Glutamatergic neuron (in vitro differentiated cells): ENCODE measurements at regions not wholly inside any gene's neighbourhood (a gene's known extent, or its start where the extent isn't known, plus 50 kb on each side); places are given as distances from the start of the nearest gene placed in this dataset.
"Not testable (repeated sequence)": the region's sequence is repeated elsewhere in the genome, so short reads cannot be mapped to it uniquely, and the experiment has no call there.

ENCODE experiments used
- DNase-seq: peaks from one replicate; pipeline ENCODE4 v3.0.0; 2022
- H3K27ac Mint-ChIP-seq: one replicate; pipeline ENCODE4 v1.8.0; 2020; ENCODE audit warnings: mild to moderate bottlenecking, mixed read lengths, inconsistent platforms; ENCODE audit not compliant: unreplicated experiment
- H3K27me3 Mint-ChIP-seq: one replicate; pipeline ENCODE4 v1.8.0; 2020; ENCODE audit warnings: mild to moderate bottlenecking, moderate library complexity, mixed read lengths, inconsistent platforms; ENCODE audit not compliant: unreplicated experiment
- H3K36me3 Mint-ChIP-seq: one replicate; pipeline ENCODE4 v1.8.0; 2020; ENCODE audit warnings: mild to moderate bottlenecking, mixed read lengths, inconsistent platforms; ENCODE audit not compliant: unreplicated experiment
- H3K4me1 Mint-ChIP-seq: one replicate; pipeline ENCODE4 v1.8.0; 2020; ENCODE audit warnings: mild to moderate bottlenecking, low read depth, mixed read lengths, inconsistent platforms; ENCODE audit not compliant: unreplicated experiment
- H3K4me3 Mint-ChIP-seq: one replicate; pipeline ENCODE4 v1.8.0; 2020; ENCODE audit warnings: mild to moderate bottlenecking, mixed read lengths, inconsistent platforms; ENCODE audit not compliant: unreplicated experiment
- H3K9me3 Mint-ChIP-seq: one replicate; pipeline ENCODE4 v1.8.0; 2020; ENCODE audit warnings: mild to moderate bottlenecking, moderate library complexity, mixed read lengths, inconsistent platforms; ENCODE audit not compliant: unreplicated experiment

GRCh38 chr3:198143300-198144137 lies 183.5 kb downstream of the LMLN start:
- not testable (repeated sequence) for H3K4me1 Mint-ChIP-seq

GRCh38 chr3:198145231-198145784 lies 185.3 kb downstream of the LMLN start:
- not testable (repeated sequence) for H3K27me3 Mint-ChIP-seq, H3K27ac Mint-ChIP-seq, H3K4me3 Mint-ChIP-seq

More at GRCh38 chr3:198143300-198144137, 183.5 kb downstream of the LMLN start:
- not testable (repeated sequence) for H3K36me3 Mint-ChIP-seq, DNase-seq, H3K4me3 Mint-ChIP-seq, H3K27ac Mint-ChIP-seq, H3K9me3 Mint-ChIP-seq, H3K27me3 Mint-ChIP-seq

GRCh38 chr3:198146070-198146469 lies 186.1 kb downstream of the LMLN start:
- not testable (repeated sequence) for H3K4me1 Mint-ChIP-seq, H3K27me3 Mint-ChIP-seq, DNase-seq, H3K36me3 Mint-ChIP-seq, H3K4me3 Mint-ChIP-seq, H3K9me3 Mint-ChIP-seq, H3K27ac Mint-ChIP-seq

More at GRCh38 chr3:198145231-198145784, 185.3 kb downstream of the LMLN start:
- not testable (repeated sequence) for H3K9me3 Mint-ChIP-seq, H3K4me1 Mint-ChIP-seq, H3K36me3 Mint-ChIP-seq, DNase-seq

GRCh38 chr3:198146559-198147164 lies 186.6 kb downstream of the LMLN start:
- not testable (repeated sequence) for H3K36me3 Mint-ChIP-seq, H3K27ac Mint-ChIP-seq, H3K4me3 Mint-ChIP-seq, DNase-seq, H3K4me1 Mint-ChIP-seq, H3K9me3 Mint-ChIP-seq, H3K27me3 Mint-ChIP-seq

GRCh38 chr3:198147213-198147612 lies 187.2 kb downstream of the LMLN start:
- H3K27me3 Mint-ChIP-seq, H3K4me3 Mint-ChIP-seq, H3K4me1 Mint-ChIP-seq, DNase-seq, H3K36me3 Mint-ChIP-seq, H3K9me3 Mint-ChIP-seq, H3K27ac Mint-ChIP-seq: not testable (repeated sequence)

GRCh38 chr3:198147993-198148392 lies 188.0 kb downstream of the LMLN start:
- H3K4me1 Mint-ChIP-seq, H3K27me3 Mint-ChIP-seq, H3K27ac Mint-ChIP-seq, H3K4me3 Mint-ChIP-seq, H3K9me3 Mint-ChIP-seq, H3K36me3 Mint-ChIP-seq: not testable (repeated sequence)
- DNase-seq = peak; percentile 45

GRCh38 chr3:198149904-198150303 lies 189.9 kb downstream of the LMLN start:
- not testable (repeated sequence) for H3K4me3 Mint-ChIP-seq, DNase-seq, H3K4me1 Mint-ChIP-seq

GRCh38 chr3:198151867-198152266 lies 191.8 kb downstream of the LMLN start:
- not testable (repeated sequence) for H3K9me3 Mint-ChIP-seq, H3K4me1 Mint-ChIP-seq, H3K27me3 Mint-ChIP-seq, H3K27ac Mint-ChIP-seq, H3K36me3 Mint-ChIP-seq, DNase-seq, H3K4me3 Mint-ChIP-seq

More at GRCh38 chr3:198149904-198150303, 189.9 kb downstream of the LMLN start:
- H3K27me3 Mint-ChIP-seq, H3K36me3 Mint-ChIP-seq, H3K27ac Mint-ChIP-seq, H3K9me3 Mint-ChIP-seq: not testable (repeated sequence)

- H3K27ac Mint-ChIP-seq, H3K27me3 Mint-ChIP-seq, H3K4me1 Mint-ChIP-seq: not testable (repeated sequence)
Measured at GRCh38 chr3:198155771-198156170, 195.8 kb downstream of the LMLN start.

GRCh38 chr3:198157231-198157868 lies 197.3 kb downstream of the LMLN start:
- not testable (repeated sequence) for H3K36me3 Mint-ChIP-seq, H3K27me3 Mint-ChIP-seq, H3K4me3 Mint-ChIP-seq, DNase-seq, H3K9me3 Mint-ChIP-seq, H3K27ac Mint-ChIP-seq, H3K4me1 Mint-ChIP-seq

More at GRCh38 chr3:198155771-198156170, 195.8 kb downstream of the LMLN start:
- DNase-seq, H3K4me3 Mint-ChIP-seq, H3K36me3 Mint-ChIP-seq, H3K9me3 Mint-ChIP-seq: not testable (repeated sequence)

GRCh38 chr3:198158007-198158406 lies 198.0 kb downstream of the LMLN start:
- not testable (repeated sequence) for H3K9me3 Mint-ChIP-seq, H3K4me1 Mint-ChIP-seq, H3K27me3 Mint-ChIP-seq, H3K36me3 Mint-ChIP-seq, DNase-seq, H3K27ac Mint-ChIP-seq
- peak overlapping the region; percentile 76 for H3K4me3 Mint-ChIP-seq
